C4-2B (cell line): ENCODE measurements at regions not wholly inside any gene's neighbourhood (a gene's known extent, or its start where the extent isn't known, plus 50 kb on each side); places are given as distances from the start of the nearest gene placed in this dataset.

Experiments used
- CTCF ChIP-seq: fragments of 450-650 bp; conservative IDR thresholded peaks from 2 replicates; pipeline ENCODE4 v1.5.1; 2017; ENCODE audit warnings: mild to moderate bottlenecking
- ZFX ChIP-seq: fragments of 450-650 bp; IDR thresholded peaks from 2 replicates; pipeline ENCODE4 v1.6.1; 2017

- TF ChIP-seq CTCF: no peak
- TF ChIP-seq ZFX: no peak
Measured at GRCh38 chr2:195495966-195496365, 161.1 kb upstream of the SLC39A10 start.
